GM12878 (cell line): ENCODE measurements at regions not wholly inside any gene's neighbourhood (a gene's known extent, or its start where the extent isn't known, plus 50 kb on each side); places are given as distances from the start of the nearest gene placed in this dataset.

ENCODE experiments used
- CTCF ChIP-seq, 3 experiments: IDR thresholded peaks in 2 of 3; conservative IDR thresholded peaks in 1 of 3; 2 replicates each; pipeline ENCODE4 v1.5.1; 2011; ENCODE audit warnings: low read depth in 3 of 3, low read length in 3 of 3, mild to moderate bottlenecking in 3 of 3, control low read depth in 2 of 3, moderate library complexity in 2 of 3, inconsistent platforms in 1 of 3, mixed read lengths in 1 of 3; ENCODE audit not compliant: control insufficient read depth in 2 of 3, insufficient read depth in 1 of 3; ENCODE audit errors: extremely low read depth in 1 of 3
- TCF12 ChIP-seq: IDR thresholded peaks from 2 replicates; pipeline ENCODE4 v1.6.1; 2011; ENCODE audit warnings: low read depth, mild to moderate bottlenecking, low read length

GRCh38 chr10:78651287-78651686 is 417.5 kb upstream of the ZMIZ1 start:
- no peak for TF ChIP-seq TCF12
- TF ChIP-seq CTCF (IDR thresholded peaks at IDR 0.05 in 2 of 3, conservative IDR thresholded peaks at IDR 0.05 in 1 of 3; ENCODE audit: control insufficient read depth in 2 of 3, extremely low read depth in 1 of 3, insufficient read depth in 1 of 3, low read depth in 3 of 3, low read length in 3 of 3) = no peak
